Right lung (tissue), 2 donors: ENCODE measurements at regions not wholly inside any gene's neighbourhood (a gene's known extent, or its start where the extent isn't known, plus 50 kb on each side); places are given as distances from the start of the nearest gene placed in this dataset.

Experiments used
- DNase-seq, 2 donors: peaks; one replicate each; pipeline ENCODE4 v3.0.0-alpha.2; 2013

DNA sequence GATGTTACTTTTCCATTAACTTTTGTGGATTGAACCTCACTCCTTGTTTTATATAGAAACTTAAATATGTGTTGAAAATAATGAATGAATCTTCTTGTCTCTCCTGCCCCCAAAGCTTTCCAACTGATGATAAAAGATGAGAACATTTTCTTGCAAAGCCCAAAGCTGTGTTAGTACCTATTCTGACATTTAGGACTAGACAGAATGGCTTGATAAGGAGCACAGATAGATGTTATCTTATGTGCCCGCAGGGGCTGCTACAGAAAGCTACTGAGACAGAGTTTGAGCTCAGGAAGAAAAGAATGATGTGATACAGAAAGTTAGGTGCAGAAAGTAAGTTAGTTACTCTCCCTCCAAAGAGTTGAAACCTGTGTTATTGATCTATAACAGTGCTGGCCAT, 109.4 kb upstream of the ATP11B start:
- DNase-seq = no peak

DNA sequence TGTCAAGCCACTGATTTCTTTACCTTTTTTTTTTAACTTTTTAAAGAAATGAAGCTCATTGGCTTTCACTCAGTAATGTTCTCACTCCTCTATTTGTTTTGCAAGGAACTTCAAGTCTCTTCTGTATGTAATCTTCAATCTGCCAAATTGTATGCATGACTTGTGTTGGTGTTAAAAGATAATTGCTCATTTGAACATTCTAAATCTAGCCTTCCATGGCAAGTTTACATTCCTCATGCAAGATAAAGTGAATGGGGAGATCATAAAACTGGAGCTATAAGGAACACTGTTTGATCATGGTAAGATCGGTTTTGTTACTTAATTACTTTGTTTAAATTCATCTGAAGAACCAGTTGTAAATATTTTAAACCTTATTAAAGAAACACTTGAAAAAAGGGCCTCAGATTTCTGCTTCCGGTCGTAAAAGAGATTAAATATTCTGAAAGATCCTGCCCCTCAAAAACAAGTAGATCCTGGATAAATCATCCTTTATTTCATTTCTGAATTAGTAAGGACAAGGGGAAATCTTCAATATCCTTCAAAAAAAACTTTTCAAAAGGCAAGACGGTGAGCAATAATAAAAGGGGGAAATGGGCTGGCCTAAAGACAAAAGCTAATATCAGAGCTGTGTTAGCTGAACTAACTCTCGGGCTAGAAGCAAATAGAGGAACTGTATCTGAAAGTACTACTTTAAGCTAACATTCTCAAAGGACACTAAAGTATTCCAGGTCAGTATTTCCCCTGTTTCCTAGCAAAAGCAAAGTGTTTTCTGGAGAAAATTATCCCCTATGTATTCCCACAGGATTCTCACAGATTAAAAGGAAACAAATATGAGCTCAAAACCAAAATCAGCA, 107.0 kb upstream of the ATP11B start:
- no peak for DNase-seq

- no peak for DNase-seq
Observed at GRCh38 chr3:182690172-182690571, 103.1 kb upstream of the ATP11B start.

GRCh38 chr3:182692021-182692420, 101.3 kb upstream of the ATP11B start:
- no peak for DNase-seq

DNA sequence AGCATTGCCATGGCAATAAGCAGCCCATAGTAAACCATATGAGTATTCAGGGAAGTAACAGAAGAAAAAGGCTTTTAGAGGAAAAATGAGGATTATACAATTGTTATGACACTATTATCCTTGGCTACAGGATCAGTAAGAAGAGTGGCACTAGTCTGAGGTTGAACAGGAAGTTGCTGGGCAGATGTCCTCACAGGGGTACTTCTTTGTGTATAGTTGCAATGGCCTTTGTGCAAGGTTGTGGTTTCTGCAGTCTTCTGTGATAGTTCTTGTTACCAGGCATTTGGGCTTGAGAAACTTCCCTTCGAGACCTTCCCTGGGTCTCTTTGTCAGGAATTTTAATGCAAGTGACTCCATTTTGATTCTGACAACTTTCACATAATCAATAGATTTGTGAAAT, 100.6 kb upstream of the ATP11B start:
- no peak for DNase-seq

- DNase-seq = no peak
Observed at GRCh38 chr3:182693723-182694122, 99.6 kb upstream of the ATP11B start.

GRCh38 chr3:182696916-182697315, 96.4 kb upstream of the ATP11B start:
- no peak for DNase-seq

DNA sequence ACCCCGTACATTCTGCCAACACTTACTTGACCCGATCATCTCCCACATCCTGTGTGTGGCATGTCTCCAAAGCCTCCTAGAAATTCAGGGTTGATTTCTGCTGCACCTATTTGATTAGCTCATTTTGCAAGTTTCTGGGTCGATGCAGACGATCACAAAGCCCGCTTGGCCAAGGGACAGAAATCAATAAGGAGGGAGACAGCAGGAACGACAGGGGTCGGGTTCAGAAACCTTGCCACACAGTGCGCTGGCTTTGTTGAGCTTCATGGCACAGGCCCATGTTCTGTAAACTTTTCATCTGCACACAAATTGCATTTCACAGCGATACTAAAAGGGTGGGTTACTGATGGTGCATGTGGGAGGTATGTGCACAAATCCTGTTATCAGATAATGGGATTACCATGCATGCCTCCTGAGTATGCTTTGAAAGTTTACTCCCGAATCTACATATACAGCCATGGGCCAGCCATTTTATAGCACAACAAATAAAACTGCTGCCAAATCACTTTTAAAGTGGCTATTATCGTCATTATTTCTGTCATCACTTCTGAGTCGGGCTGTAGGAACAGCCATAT, 95.9 kb upstream of the ATP11B start:
- no peak for DNase-seq

DNA sequence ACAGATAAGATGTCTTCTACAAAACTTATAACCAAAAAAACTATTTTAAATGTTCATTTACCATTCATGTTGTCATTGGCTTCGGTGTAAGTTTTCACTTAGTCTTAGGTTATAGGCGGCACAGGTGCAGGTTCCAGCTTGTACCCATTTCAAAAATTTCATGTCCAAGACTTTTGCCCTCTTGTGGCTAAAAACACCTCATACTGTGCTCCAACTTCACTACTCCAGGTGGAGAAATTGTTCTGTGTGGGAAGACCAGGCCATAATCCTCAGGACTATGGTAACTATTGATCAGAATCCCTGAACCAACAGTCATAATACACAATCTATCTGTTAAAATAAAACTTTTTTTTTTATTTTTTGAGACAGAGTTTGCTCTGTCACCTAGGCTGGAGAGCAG, 95.2 kb upstream of the ATP11B start:
- DNase-seq = no peak

GRCh38 chr3:182699550-182700170, 93.6 kb upstream of the ATP11B start:
- DNase-seq = no peak

GRCh38 chr3:182702216-182702615, 91.1 kb upstream of the ATP11B start:
- DNase-seq = no peak

DNA sequence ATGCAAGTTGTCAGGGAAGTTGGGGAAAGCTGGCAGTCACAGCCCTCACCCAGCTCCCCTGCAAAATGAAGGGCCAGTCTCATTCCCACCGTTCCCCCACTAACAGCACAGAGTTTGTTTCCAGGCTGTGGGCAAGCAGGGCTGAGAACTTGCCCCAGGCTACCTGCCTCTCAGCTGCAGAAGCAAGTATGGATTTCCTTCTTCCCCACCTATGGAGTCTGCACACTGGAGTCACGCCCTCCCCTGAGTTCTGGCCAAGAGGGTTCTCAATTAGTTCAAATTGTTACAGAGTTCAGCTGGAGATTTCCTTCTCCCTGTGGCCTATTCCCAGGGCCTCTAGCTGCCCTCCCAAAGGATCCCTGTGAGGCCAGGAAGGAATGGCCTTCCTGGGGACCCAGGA, 90.1 kb upstream of the ATP11B start:
- DNase-seq = no peak

- DNase-seq = no peak
Observed at GRCh38 chr3:182704926-182705325, 88.4 kb upstream of the ATP11B start.

DNA sequence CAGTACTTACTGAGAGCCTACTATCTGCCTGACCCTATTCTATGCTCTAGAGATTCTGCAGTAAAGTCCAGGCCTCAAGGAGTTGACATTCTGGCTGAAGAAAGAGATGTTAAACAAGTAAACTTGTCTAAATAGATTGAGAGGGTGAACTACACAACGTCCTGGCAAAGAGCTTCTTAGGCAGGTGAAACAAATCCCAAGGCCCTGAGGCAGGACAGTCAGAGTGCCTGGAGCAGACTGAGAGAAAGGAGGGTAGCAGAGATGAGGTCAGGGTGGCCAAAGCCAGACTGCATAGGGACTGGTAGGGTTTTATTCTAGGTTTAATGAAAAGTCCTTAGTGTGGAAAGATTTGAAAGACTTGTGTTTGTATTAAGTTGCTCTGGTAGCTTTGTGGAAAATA, 84.5 kb upstream of the ATP11B start:
- DNase-seq = no peak

DNA sequence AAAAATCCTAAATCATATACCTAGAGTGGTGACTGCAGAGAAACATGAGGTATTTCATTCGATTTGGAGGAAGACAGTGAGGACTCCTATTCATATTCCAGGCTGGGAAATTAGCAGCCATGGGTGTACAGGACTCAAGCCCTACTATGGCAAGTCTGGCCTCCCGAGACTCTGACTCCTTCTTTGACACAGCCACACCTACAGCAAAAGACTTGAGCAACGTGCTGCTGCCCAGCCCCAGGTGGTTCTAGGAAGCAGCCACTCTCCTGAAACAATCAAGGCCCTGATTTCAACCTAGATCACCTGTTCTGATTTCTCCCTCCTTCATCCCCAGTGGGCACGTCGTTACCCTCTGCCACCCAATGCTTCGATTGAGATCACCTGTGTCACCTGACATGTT, 84.0 kb upstream of the ATP11B start:
- no peak for DNase-seq

DNA sequence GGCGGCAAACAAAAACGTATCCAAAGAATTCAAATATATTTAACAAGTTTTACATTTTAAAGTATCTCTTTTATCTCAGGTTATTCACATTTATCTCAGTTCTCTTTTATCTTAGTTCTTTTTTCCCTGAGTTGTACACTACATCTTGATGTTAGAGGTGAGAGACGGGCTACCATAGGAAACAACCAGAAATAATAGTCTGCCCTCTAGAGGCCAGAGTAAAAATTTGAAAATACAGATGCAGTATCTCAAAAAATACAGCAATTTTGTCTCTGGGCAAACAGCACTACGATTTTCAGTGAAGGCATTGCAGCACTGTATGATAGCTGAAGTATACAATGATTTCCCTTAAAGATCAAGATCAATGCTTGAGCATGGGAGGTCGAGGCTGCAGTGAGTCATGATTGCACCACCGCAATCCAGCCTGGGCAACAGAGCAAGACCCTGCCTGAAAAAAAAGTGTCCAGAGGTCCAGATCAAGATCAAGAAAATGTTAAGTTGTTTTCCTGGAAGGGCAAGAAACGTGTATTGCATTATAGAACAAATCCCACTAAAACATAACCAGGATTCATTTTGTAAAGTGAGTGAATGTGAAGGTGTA, 82.6 kb upstream of the ATP11B start:
- DNase-seq = no peak

DNA sequence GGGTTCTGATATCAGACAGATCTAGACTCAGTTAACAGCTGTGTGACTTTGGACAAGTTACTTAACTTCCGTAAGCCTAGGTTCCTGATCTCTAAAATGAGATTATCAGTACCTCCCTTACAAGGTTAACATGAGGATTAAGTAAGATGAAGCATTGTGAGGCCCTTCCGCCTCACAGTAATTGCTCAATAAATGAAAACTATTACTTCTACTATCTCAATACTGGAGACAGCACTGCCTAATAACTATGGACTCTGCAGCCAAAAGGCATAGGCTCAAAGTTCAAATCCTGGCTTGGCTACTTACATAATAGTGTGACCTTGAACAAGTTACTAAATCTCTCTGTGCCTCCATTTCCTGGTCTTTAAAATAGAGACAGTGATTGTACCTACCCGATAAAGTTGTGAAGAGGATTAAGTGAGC, 82.0 kb upstream of the ATP11B start:
- DNase-seq = no peak

DNA sequence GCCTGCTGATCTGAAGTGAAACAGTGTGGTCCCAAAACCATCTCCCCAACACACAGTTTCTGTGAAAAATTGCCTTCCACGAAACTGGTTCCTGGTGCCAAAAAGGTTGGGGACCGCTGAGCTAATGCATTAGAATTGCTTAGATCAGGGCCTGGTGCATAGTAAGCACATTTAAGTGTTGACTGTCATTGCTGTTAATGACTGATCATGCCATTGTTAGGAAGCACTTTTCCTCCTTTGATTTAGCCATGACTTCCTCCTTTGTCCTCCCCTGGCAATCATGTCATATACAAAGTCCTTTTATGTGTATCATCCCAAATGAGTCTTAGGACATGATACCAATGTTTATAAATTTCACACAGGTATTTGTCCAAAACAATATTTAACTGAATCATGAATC, 81.5 kb upstream of the ATP11B start:
- no peak for DNase-seq

DNA sequence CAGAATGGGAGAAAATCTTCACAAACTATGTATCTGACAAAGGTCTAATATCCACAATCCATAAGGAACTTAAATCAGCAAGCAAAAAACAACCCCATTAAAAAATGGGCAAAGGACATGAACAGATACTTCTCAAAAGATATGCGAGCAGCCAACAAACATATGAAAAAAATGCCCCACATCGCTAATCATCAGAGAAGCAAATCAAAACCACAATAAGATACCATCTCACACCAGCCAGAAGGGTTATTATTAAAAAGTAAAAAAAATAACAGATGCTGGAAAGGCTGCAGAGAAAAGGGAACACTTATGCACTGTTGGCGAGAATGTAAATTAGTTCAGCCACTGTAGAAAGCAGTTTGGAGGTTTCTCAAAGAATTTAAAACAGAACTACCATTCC, 80.2 kb upstream of the ATP11B start:
- DNase-seq = no peak

DNA sequence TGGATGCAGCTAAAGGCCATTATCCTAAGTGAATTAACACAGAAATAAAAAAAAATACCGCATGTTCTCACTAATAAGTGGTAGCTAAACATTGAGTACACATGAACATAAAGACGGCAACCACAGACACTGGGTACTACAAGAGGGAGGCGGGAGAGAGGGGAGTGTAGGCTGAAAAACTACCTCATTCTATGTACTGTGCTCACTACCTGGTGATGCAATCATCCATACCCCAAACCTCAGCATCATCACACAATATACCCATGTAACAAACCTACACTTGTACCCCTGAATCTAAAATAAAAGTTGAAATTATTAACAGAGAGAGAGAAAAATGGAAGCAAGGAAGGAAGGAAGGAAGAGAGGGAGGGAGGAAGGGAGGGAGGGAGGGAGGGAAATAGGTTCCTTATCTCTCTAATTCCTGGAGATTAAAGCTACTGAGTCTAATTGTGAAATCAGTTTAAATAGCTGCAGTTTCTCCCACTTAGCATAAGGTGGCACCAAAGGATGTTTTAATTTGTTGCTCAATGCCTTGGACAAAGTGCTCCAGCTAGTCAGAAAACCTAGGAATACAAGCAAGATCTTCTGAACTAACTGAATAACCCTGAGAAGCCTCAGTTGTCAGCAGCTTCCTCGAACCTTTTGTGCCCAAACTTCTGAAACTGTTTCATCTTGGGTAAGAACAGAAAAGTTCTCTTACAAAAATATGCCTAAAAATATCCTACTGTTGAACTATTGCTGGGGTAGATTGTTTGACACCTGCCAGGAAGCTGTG, 79.4 kb upstream of the ATP11B start:
- peak in 1 of 2 donors; percentile 36 for DNase-seq

GRCh38 chr3:182715006-182715405, 78.3 kb upstream of the ATP11B start:
- no peak for DNase-seq

DNA sequence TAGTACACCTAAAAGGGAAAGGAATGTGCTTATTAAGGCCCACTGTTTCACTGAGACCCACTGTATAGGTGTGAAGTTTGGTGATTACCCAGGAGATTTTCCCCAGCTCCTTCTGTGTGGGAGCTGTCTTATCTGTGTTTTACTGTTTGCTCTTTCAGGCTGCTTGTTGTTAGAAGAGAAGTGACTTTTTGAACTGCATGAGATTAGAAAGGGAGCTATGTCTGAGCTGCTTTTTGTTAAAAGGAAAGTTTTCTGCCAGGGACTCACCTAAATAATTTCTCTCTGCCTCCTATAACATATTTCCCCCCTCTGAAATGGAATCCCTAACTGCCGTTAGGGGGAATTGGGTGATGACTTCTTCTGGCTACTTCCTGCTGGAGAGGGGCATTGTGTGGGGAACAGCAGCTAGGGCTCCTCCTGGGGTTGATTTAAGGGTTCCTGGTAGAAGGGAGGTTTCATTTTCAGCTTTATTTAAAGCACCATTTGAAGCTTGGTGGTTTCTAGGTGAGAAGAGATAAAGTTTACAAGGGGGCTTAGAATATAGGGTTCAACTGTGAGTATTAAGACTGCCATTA, 77.1 kb upstream of the ATP11B start:
- DNase-seq = no peak
